ENCODE measurements at regions not wholly inside any gene's neighbourhood (a gene's known extent, or its start where the extent isn't known, plus 50 kb on each side); places are given as distances from the start of the nearest gene placed in this dataset.

- no peak for DNase-seq
Measured at GRCh38 chr1:30061292-30062220, 661.8 kb downstream of the MATN1 start.

GRCh38 chr1:30060738-30061137, 662.6 kb downstream of the MATN1 start:
- no peak for DNase-seq

- no peak for DNase-seq
Measured at GRCh38 chr1:30058970-30059369, 664.4 kb downstream of the MATN1 start.

- no peak for DNase-seq
Measured at GRCh38 chr1:30054126-30054525, 669.3 kb downstream of the MATN1 start.

GRCh38 chr1:30052178-30052577, 671.2 kb downstream of the MATN1 start:
- no peak for DNase-seq

- no peak for DNase-seq
Measured at GRCh38 chr1:30051777-30052176, 671.6 kb downstream of the MATN1 start.

DNA sequence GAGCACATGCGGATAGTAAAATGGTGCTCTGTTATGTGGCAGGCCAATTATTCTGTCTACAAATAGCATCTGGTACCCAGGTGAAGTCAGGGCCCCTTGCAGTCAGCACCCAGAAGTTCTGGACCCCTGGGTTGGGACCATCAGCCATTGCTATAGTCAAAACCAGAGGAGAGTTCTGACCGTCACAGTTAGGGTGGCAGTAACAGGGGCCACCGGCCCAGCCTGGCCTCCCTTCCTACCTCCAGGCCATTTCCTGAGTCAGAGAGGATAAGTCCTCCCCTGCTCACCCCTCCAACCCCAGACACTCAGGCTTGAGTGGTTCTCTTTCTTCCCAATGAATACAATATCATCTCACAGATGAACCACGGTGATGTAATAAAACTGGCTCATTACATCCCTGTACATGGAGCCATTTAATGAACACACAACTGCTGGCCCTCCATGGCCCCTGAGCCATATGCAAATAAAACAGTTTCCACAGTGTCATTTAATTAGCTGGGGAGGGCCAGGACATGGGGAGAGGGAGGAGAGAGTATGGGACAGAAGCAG, 673.6 kb downstream of the MATN1 start:
- no peak for DNase-seq

DNA sequence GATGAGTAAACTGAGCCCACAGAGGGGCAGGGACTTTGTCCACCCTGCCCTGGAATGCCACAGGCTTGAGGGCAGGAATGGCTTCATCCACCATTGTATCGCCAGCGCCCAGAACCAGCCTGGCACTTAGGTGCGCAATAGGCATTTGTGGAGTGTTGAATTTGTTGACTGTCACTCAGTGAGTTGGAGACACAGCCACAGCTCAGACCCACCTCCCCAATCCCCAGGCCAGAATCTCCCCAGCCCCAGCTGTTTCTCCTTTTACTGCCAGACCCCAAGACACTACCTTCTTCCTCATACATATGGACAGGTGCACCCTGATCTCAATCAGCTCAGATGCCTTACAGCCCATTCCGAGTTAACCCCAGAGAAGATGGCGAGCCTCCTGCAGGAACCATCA, 674.5 kb downstream of the MATN1 start:
- no peak for DNase-seq

DNA sequence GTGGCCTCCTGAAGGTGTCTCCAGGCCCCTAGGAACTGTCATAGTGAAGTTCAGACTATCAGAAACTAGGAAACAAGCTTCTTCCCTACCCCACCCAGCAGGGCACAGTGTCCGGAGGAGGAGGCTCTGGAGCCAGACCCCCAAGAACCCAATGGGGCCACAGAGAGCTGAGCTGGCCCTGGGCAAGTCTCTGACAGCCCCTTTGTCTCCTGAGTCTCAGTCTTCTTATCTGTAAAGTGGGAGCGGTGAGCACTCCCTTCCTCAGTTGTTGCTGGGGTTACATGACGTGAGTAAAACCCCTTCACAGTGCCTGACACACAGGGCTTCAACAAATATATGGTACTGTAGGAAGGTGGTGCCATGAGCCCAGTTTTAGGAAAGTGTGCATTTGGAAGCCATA, 675.8 kb downstream of the MATN1 start:
- DNase-seq: no peak

DNA sequence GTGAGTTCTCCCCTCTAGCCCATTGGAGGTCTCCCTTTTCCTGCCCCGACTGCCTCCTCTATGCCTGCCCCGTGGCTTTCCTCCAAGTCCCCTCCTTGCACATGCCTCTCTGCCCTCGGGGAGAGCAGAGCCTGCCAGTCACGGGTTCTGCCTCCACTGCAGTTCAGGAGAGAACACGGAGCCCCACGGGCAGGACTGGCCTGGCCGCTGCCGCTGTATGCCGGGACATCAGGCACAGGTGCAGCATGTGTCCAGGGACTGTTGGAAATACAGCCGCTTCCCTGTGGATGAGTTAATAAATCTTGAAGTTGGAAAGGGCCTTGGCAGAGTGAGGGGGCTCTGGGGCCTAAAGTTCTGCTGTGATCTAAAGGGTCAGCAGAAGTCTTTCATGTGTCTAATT, 676.6 kb downstream of the MATN1 start:
- no peak for DNase-seq

DNA sequence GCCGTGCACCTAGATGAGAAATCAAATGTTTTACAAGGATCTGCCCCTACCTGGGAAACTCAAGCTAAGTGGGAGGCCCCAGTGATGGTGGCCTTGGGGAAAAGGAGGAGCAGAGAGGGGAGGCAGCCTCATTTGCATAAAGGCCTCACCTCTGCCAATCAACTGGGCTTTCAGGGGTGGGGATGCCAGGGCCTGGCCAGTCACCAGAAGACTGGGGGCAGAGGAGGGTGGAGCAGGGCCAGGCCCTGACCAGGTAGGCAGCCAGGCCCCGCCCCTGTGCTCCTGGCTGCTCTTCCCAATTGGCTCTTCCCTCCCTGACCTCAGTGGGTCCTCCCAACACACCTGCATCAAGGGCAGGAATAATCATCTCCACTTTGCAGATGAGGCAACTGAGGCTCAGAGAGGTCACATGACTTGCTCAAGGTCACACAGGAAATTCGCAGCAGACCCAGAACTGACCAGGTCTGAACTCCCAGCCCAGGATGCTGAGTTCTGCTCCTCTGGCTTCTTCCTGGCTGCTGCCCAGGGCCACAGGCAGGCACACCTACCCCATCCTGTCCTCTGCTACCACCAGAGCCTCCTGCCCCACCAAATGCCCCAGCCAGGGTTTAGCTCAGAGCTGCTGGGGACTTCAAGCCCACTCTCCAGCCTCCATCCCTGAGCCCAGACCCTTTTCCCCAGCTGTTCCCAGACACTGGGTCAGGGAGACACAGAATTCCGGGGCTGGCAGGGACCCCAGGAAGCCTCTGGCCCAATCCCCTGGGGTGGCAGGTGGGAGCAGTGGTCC, 677.9 kb downstream of the MATN1 start:
- no peak for DNase-seq

- no peak for DNase-seq
Measured at GRCh38 chr1:30044656-30045144, 678.7 kb downstream of the MATN1 start.

- DNase-seq: no peak
Measured at GRCh38 chr1:30043731-30044408, 679.5 kb downstream of the MATN1 start.

DNA sequence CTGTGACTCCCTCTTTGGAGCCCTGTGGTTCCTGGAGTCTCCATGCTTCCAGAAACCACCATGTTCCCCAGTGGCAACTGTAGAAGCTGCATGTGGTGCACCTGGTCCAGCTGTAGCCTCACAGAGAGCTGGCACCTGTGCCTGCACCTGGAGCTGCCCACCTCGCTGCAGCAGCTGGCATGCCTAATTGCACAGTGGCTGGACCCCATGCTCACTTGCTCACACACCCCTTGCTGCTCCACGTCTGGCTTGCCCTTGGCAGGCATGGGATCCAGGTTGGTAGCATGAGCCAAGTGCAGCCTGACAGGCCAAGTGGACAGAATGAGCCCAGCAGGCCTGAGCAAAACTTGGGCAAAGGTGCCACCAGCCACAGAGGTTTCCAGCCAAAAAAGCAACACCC, 680.1 kb downstream of the MATN1 start:
- no peak for DNase-seq

GRCh38 chr1:30042438-30043147, 680.8 kb downstream of the MATN1 start:
- no peak for DNase-seq

DNA sequence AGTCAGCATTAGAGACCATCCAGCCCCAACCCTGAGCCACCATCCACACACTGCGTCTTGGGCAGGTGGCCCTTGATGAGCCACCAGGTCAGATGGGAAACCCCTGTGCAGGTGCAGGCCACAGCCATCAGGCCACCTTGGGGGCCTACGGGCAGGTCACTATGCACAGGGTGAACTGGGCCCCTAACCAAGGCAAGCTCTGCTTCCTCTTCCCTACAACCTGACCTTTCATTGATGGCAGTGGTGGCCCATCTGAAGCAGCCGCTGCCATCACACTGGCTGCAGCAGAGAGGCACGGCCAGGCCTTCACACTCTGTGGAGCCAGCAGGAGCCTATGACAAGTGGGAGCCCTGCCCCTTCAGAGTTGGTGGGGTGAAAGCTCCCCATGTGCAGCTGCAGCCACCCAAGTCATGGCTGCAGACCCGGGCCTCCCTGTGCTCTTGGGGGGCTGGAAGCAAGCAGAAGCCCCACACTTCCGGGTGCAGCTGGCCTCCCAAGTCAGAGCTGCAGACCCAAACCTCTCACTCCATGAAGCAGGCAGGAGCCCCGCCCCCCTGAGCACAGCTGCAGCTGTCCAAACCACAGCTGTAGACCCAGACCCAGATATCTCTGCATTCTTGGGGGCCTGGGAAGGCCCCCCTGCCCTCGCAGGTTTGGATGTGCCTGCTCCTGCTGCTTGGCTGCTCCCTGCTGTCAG, 681.5 kb downstream of the MATN1 start:
- no peak for DNase-seq

DNA sequence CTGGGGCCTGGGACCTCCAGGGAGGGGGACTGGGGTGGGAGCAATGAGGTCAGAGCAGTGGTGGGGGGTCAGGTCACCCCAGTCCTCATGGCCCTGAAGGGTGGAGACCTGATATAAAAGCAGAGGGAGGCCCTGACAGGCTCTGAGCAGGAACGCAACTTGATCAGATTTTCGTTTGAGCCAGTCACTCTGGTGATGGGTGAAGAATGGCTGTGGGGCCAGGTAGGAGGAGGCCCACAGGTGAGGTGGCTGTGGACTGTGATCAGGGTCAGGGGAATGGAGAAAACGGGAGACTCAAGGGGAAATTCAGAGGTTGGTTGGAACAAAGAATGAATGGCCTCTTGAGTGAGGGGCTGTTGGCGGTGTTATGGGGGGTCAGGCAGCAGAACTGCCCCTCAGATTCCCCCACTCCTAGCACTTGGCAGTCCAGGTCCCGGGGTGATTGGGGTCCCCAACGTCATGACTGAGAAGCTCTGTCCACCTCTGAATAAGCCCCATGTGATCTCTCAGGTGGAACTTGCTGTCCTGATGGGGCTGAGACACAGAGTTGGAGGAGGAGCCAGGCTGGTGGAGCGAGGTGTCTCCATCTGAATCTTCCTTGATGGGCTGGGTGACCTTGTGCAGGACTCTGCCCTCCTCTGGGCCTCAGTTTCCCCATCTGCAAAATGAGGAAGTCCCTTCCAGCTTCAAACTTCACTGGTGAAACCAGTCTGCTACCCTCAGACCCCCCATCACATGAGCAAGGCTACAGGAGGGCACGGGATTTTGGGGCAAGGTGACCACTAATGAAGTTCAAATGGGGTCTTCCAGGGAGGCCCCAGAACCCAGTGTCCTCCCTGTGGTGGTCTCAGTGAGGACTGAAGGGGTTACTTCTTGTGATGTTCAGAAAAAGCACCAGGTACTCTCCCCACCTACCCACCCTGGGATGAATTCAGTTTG, 683.0 kb downstream of the MATN1 start:
- no peak for DNase-seq

GRCh38 chr1:30039354-30040080, 683.9 kb downstream of the MATN1 start:
- DNase-seq: no peak

- DNase-seq: no peak
Measured at GRCh38 chr1:30038134-30039025, 685.0 kb downstream of the MATN1 start.

Data from CD4-positive, alpha-beta T cell treated with Interleukin-1 beta for 1 hour (primary cell).